ENCODE measurements at regions not wholly inside any gene's neighbourhood (a gene's known extent, or its start where the extent isn't known, plus 50 kb on each side); places are given as distances from the start of the nearest gene placed in this dataset.

GRCh38 chr22:19663821-19664355 is 50.4 kb upstream of the SEPTIN5 start:
- DNase-seq, result no peak

- DNase-seq, result no peak
Measured at GRCh38 chr22:19664406-19664805, 49.9 kb upstream of the SEPTIN5 start.

Measured in stimulated activated CD4-positive, alpha-beta T cell treated with anti-CD3 and anti-CD28 coated beads, Interleukin-2, amount 100 ng/mL, for 48 hours (primary cell).